Esophagus (tissue), 2 donors: ENCODE measurements at regions not wholly inside any gene's neighbourhood (a gene's known extent, or its start where the extent isn't known, plus 50 kb on each side); places are given as distances from the start of the nearest gene placed in this dataset.

Experiments
- H3K27ac ChIP-seq, 2 donors: one replicate each; pipeline ENCODE4 v1.5.1; 2013; ENCODE audit warnings: low read depth in 2 of 2, mild to moderate bottlenecking in 2 of 2, inconsistent platforms in 1 of 2, low read length in 1 of 2, moderate library complexity in 1 of 2
- H3K27me3 ChIP-seq, 2 donors: one replicate each; pipeline ENCODE4 v1.6.1; 2013; ENCODE audit warnings: low read length in 2 of 2, control low read depth in 1 of 2, mild to moderate bottlenecking in 1 of 2; ENCODE audit not compliant: insufficient read depth in 2 of 2, control insufficient read depth in 1 of 2
- H3K36me3 ChIP-seq, 2 donors: one replicate each; pipeline ENCODE4 v1.6.1; 2013; ENCODE audit warnings: low read length in 1 of 2; ENCODE audit not compliant: control insufficient read depth in 2 of 2, insufficient read depth in 2 of 2
- H3K4me1 ChIP-seq, 2 donors: one replicate each; pipeline ENCODE4 v1.6.1; 2013; ENCODE audit warnings: low read length in 1 of 2; ENCODE audit not compliant: control insufficient read depth in 2 of 2, insufficient read depth in 2 of 2
- H3K4me3 ChIP-seq, 2 donors: one replicate each; pipeline ENCODE4 v1.5.1; 2013; ENCODE audit warnings: low read length in 2 of 2, mild to moderate bottlenecking in 2 of 2, low read depth in 1 of 2, moderate library complexity in 1 of 2
- H3K9me3 ChIP-seq, 2 donors: one replicate each; pipeline ENCODE4 v1.6.1; 2013; ENCODE audit warnings: mild to moderate bottlenecking in 2 of 2, low read depth in 1 of 2, low read length in 1 of 2, moderate library complexity in 1 of 2; ENCODE audit not compliant: control insufficient read depth in 2 of 2, insufficient read depth in 1 of 2
- WGBS, 2 donors: extraction: QIAGEN DNeasy Blood & Tissue Kit; methylation state at CpG; one replicate each; pipeline ENCODE4 v1.1.7; 2013; 5-methylcytosine and 5-hydroxymethylcytosine counted together
- donor health status: healthy with polysubstance abuse.
- donor health status: Bipolar disorder and iron deficiency.

DNA sequence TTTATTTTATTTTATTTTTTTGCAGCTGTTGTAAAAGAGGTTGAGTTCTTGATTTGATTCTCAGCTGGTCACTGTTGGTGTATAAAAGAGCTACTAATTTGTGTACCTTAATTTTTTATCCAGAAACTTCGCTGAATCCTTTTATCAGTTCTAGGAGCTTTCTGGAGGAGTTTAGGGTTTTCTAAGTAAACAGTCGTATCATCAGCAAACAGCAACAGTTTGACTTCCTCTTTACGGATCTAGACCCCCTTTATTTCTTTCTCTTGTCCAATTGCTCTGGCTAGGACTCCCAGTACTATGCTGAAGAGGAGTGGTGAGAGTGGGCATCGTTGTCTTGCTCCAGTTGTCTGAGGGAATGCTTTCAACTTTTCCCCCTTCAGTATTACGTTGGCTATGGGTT, 165.8 kb upstream of the KCNMB2 start:
- H3K4me1 ChIP-seq = no peaks in the 10 kb centered on the region
- no peaks in the 10 kb centered on the region for H3K27me3 ChIP-seq
- no peak overlapping the region for H3K27ac ChIP-seq
- H3K9me3 ChIP-seq = no peaks in the 10 kb centered on the region
- H3K4me3 ChIP-seq = no peak overlapping the region
- no peaks in the 10 kb centered on the region for H3K36me3 ChIP-seq
- 85 to 86% methylated on average over 5 of the region's 5 CpGs for WGBS, 2 donors

DNA sequence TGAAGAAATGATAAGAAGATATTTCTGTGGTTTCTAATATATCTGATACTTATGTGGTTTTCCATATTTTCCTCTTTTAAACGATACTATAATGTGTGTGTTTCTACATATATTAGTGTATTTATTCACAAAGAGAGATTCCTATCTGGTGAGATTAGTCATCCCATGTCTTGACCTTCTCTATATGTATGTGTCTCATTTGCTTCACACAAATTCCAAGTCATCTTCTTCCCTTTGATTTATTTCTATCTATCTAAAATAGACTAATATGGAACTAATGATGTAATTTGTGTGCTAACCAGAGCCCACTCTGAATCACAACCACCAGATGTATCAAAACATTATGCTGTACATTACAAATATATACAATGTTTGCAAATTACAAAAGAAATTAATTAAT, 154.7 kb upstream of the KCNMB2 start:
- H3K27ac ChIP-seq = no peak overlapping the region
- H3K9me3 ChIP-seq = no peaks in the 10 kb centered on the region
- WGBS, 2 donors = 73 to 78% methylated on average over 1 of the region's 1 CpG
- H3K36me3 ChIP-seq = no peaks in the 10 kb centered on the region
- H3K4me1 ChIP-seq = no peaks in the 10 kb centered on the region
- H3K4me3 ChIP-seq = no peak overlapping the region
- H3K27me3 ChIP-seq = no peaks in the 10 kb centered on the region

DNA sequence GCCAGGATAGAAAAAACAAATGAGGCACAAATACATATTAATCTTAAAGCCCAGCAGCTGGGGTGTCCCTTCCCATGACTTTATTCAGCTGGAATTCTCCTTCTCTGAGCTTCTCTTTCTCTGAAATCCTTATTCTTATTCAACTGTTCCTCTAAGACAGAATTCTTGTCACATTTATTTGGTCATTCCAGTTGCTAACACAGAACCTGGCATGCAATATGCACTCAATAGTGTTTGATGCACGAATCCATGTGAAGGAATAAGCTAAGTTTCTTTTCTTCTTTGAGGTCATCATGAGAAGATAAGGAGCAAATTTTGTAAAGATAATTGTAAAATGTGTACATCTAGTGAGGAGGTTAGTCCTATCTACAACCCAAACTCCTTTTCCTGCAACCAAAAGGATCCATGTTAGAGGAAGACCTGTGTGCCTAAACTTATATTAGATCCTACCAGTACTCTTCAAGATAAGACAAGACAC, 154.2 kb upstream of the KCNMB2 start:
- H3K9me3 ChIP-seq = no peaks in the 10 kb centered on the region
- no peak overlapping the region for H3K27ac ChIP-seq
- H3K4me3 ChIP-seq = no peak overlapping the region
- WGBS, 2 donors = 56 to 74% methylated on average over 1 of the region's 1 CpG
- H3K36me3 ChIP-seq = no peaks in the 10 kb centered on the region
- no peaks in the 10 kb centered on the region for H3K27me3 ChIP-seq
- no peaks in the 10 kb centered on the region for H3K4me1 ChIP-seq

DNA sequence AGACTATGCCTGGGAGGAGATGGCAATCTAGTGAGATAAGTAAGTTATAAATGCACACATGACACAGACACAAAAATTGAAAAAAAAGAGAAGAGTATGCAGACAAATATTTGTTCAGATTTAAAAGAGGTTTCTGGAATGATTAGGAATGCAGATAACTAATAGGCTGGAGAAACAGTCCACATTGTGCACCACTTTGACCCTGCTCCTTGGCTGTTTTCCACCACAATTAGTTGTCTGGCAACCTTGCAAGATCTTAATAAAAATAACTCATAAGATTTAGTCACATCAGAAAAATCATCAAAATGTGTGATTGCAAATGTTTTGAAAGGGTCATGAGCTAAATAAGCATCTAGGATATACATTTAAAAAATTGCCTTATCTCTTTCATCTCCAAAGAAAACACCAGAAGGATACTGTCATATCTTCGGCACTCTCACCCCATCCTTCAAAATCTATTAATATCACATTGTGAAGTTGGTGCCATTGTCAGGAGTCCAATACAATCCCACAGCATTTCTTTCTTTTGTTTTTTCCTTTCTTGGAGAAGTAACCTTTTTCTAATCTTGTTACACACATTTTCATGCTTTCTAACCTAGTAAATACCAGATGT, 153.7 kb upstream of the KCNMB2 start:
- H3K4me1 ChIP-seq = no peaks in the 10 kb centered on the region
- no peaks in the 10 kb centered on the region for H3K36me3 ChIP-seq
- 44 to 47% methylated on average over 1 of the region's 1 CpG for WGBS, 2 donors
- H3K27me3 ChIP-seq = no peaks in the 10 kb centered on the region
- no peaks in the 10 kb centered on the region for H3K9me3 ChIP-seq
- no peak overlapping the region for H3K27ac ChIP-seq
- no peak overlapping the region for H3K4me3 ChIP-seq

GRCh38 chr3:178384321-178385230, 151.7 kb upstream of the KCNMB2 start:
- 59 to 60% methylated on average over 8 of the region's 8 CpGs for WGBS, 2 donors
- no peaks in the 10 kb centered on the region for H3K36me3 ChIP-seq

GRCh38 chr3:178385280-178385952, 150.8 kb upstream of the KCNMB2 start:
- WGBS, 2 donors = 54% methylated on average over 5 of the region's 5 CpGs
- Histone ChIP-seq H3K4me3 (no peak overlapping the region), H3K9me3 (no peaks in the 10 kb centered on the region), H3K27me3 (no peaks in the 10 kb centered on the region), H3K36me3 (no peaks in the 10 kb centered on the region), H3K4me1 (no peaks in the 10 kb centered on the region), H3K27ac (no peak overlapping the region)

More at GRCh38 chr3:178384321-178385230, 151.7 kb upstream of the KCNMB2 start:
- H3K9me3 ChIP-seq = no peaks in the 10 kb centered on the region
- H3K4me3 ChIP-seq = no peak overlapping the region
- no peak overlapping the region for H3K27ac ChIP-seq
- no peaks in the 10 kb centered on the region for H3K27me3 ChIP-seq
- H3K4me1 ChIP-seq = no peaks in the 10 kb centered on the region

DNA sequence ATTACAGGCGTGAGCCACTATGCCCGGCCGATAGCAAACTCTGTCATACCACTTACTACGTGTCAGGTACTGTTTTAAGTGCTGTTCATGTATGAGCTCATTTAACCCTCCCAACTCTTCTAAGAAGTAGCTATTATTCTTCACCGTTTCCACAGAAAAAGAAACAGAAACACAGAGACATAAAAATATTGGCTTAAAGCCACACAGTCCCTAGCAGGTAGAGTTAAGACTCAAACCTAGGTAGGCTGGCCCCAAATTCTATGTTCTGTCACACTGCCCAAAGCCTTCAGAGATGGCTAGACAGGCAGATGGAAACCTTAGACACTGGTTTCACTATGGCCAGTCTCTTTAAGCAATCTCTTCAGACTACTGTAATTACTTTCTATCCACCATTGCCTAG, 149.8 kb upstream of the KCNMB2 start:
- no peak overlapping the region for H3K4me3 ChIP-seq
- H3K27me3 ChIP-seq = no peaks in the 10 kb centered on the region
- WGBS, 2 donors = 74 to 77% methylated on average over 5 of the region's 5 CpGs
- H3K27ac ChIP-seq = no peak overlapping the region
- H3K9me3 ChIP-seq = no peaks in the 10 kb centered on the region
- no peaks in the 10 kb centered on the region for H3K36me3 ChIP-seq
- no peaks in the 10 kb centered on the region for H3K4me1 ChIP-seq

DNA sequence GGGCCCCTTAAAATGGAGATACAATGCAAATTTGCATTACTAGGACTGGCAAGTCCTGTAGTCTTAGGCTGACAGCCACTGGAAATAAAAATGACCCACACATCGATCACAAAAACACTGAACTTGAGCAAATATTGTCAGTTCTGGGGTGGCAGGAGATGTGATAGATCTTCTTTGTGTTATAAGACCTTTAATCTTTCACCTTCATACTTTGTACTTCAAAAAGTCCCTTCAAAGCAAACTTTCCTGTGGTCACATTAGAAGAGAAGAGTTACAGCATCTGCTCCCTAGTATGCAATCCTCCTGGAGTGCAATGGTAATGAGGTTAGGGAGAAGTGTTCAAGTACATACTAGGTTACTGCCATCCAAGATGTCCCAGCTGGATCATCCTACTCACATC, 149.4 kb upstream of the KCNMB2 start:
- Histone ChIP-seq H3K4me1 (no peaks in the 10 kb centered on the region), H3K27me3 (no peaks in the 10 kb centered on the region), H3K36me3 (no peaks in the 10 kb centered on the region), H3K4me3 (no peak overlapping the region), H3K9me3 (no peaks in the 10 kb centered on the region), H3K27ac (no peak overlapping the region)
- 76 to 84% methylated on average over 1 of the region's 1 CpG for whole genome bisulfite sequencing, 2 donors

DNA sequence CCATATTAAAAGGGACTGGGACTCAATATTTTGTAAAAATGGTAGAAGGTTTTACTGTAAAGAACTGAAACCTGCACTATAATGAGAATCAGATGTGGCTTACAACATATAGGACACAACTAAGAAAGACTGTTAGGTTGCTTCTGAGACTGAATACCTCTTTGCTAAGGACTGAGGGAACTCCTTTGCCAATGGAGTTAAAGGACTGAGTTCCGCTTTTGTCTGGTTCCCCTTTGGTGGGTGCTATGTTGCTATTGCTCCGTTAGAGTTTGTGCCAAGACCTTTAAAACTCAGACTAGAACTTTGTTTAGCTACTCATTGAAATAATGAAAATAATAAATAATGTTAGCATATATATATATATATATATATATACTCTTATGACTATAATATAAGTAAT, 147.8 kb upstream of the KCNMB2 start:
- Histone ChIP-seq H3K36me3 (no peaks in the 10 kb centered on the region), H3K27ac (no peak overlapping the region), H3K4me3 (no peak overlapping the region), H3K27me3 (no peaks in the 10 kb centered on the region), H3K4me1 (no peaks in the 10 kb centered on the region), H3K9me3 (no peaks in the 10 kb centered on the region)
- WGBS, 2 donors = 86 to 92% methylated on average over 2 of the region's 2 CpGs
